ENCODE measurements at regions not wholly inside any gene's neighbourhood (a gene's known extent, or its start where the extent isn't known, plus 50 kb on each side); places are given as distances from the start of the nearest gene placed in this dataset.

- TF ChIP-seq EZH2 (IDR thresholded peaks at IDR 0.05; ENCODE audit: low read length, missing control alignments) (no peak), CTCF (conservative IDR thresholded peaks at IDR 0.05 in 1 of 2, IDR thresholded peaks at IDR 0.05 in 1 of 2; ENCODE audit: low read depth in 1 of 2, low read length in 2 of 2) (no peak)
- H2AFZ ChIP-seq (ENCODE audit: low read length): no peak overlapping the region
- H4K20me1 ChIP-seq (ENCODE audit: control insufficient read depth, extremely low read depth, insufficient read depth, low read length): no peaks in the 10 kb centered on the region
- no peaks in the 10 kb centered on the region for H3K4me1 ChIP-seq (ENCODE audit: control insufficient read depth, extremely low read depth, insufficient read depth, low read length)
- H3K4me3 ChIP-seq (replicated peaks in 1 of 4; ENCODE audit: control extremely low read depth in 1 of 4, insufficient read depth in 1 of 4, low read depth in 3 of 4, low read length in 4 of 4): no peak overlapping the region
- H3K9me3 ChIP-seq (ENCODE audit: control insufficient read depth, insufficient read depth, low read depth, low read length): no peaks in the 10 kb centered on the region
- H3K9ac ChIP-seq (ENCODE audit: insufficient read depth, low read length): no peak overlapping the region
- H3K27me3 ChIP-seq (ENCODE audit: control insufficient read depth, insufficient read depth, low read length): no peaks in the 10 kb centered on the region
- no peaks in the 10 kb centered on the region for H3K79me2 ChIP-seq (ENCODE audit: control insufficient read depth, insufficient read depth, low read length)
- H3K27ac ChIP-seq (ENCODE audit: insufficient read depth, low read length): no peak overlapping the region
- no peaks in the 10 kb centered on the region for H3K36me3 ChIP-seq (ENCODE audit: control insufficient read depth, insufficient read depth, low read length)
- H3K4me2 ChIP-seq (ENCODE audit: extremely low read depth, insufficient read depth, low read length): no peak overlapping the region
- DNase-seq (ENCODE audit: low read depth in 2 of 2): no peak
Measured at GRCh38 chrX:137171626-137172025, 137.8 kb upstream of the GPR101 start.

DNA sequence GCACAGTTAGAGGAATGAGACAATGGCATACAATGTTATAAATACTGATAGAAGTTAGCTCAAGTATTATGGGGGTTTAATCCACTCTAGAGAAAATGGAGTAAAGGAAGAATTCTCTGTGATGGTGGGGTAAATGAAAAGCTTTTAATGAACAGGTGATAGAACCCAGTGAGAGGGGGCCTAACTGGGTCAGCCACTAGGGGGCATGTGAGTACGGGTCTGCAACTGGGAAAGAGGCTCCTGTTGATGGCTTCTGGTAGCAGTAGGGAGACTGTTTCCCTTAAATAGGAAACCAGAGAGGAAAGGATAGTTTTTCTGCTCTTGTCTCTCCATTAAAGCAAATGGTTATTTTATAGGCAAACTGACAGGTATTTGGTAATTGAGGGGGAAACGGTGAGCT is 132.8 kb upstream of the GPR101 start:
- Histone ChIP-seq H3K27me3 (ENCODE audit: control insufficient read depth, insufficient read depth, low read length) (no peaks in the 10 kb centered on the region), H3K27ac (ENCODE audit: insufficient read depth, low read length) (no peak overlapping the region), H4K20me1 (ENCODE audit: control insufficient read depth, extremely low read depth, insufficient read depth, low read length) (no peaks in the 10 kb centered on the region), H3K4me3 (replicated peaks in 1 of 4; ENCODE audit: control extremely low read depth in 1 of 4, insufficient read depth in 1 of 4, low read depth in 3 of 4, low read length in 4 of 4) (no peak overlapping the region), H3K9me3 (ENCODE audit: control insufficient read depth, insufficient read depth, low read depth, low read length) (no peaks in the 10 kb centered on the region), H3K9ac (ENCODE audit: insufficient read depth, low read length) (no peak overlapping the region), H3K4me2 (ENCODE audit: extremely low read depth, insufficient read depth, low read length) (no peak overlapping the region), H3K36me3 (ENCODE audit: control insufficient read depth, insufficient read depth, low read length) (no peaks in the 10 kb centered on the region), H2AFZ (ENCODE audit: low read length) (no peak overlapping the region), H3K4me1 (ENCODE audit: control insufficient read depth, extremely low read depth, insufficient read depth, low read length) (no peaks in the 10 kb centered on the region), H3K79me2 (ENCODE audit: control insufficient read depth, insufficient read depth, low read length) (no peaks in the 10 kb centered on the region)
- DNase-seq (ENCODE audit: low read depth in 2 of 2): no peak
- TF ChIP-seq EZH2 (IDR thresholded peaks at IDR 0.05; ENCODE audit: low read length, missing control alignments) (no peak), CTCF (conservative IDR thresholded peaks at IDR 0.05 in 1 of 2, IDR thresholded peaks at IDR 0.05 in 1 of 2; ENCODE audit: low read depth in 1 of 2, low read length in 2 of 2) (no peak)

DNA sequence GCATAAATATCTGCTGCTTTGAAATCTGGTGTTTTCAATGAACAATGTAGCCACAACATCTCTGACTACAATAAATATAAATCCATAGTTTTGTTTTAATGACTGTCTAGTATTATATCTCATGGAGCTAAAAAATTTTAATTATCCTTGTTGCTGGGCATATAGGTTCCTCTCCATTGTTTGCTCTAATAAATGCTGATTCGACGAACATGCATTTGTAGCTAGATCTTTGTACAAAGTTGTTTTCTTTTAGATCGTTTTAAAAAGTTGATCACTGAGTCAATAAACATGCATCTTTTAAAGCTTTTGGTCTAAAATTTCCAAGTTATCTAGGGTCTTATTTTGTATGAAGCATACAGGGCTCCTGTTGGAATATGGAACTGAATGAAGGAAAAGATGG is 130.5 kb upstream of the GPR101 start:
- Histone ChIP-seq H3K9me3 (ENCODE audit: control insufficient read depth, insufficient read depth, low read depth, low read length) (no peaks in the 10 kb centered on the region), H3K79me2 (ENCODE audit: control insufficient read depth, insufficient read depth, low read length) (no peaks in the 10 kb centered on the region), H3K4me2 (ENCODE audit: extremely low read depth, insufficient read depth, low read length) (no peak overlapping the region), H3K4me1 (ENCODE audit: control insufficient read depth, extremely low read depth, insufficient read depth, low read length) (no peaks in the 10 kb centered on the region), H3K9ac (ENCODE audit: insufficient read depth, low read length) (no peak overlapping the region), H3K4me3 (replicated peaks in 1 of 4; ENCODE audit: control extremely low read depth in 1 of 4, insufficient read depth in 1 of 4, low read depth in 3 of 4, low read length in 4 of 4) (no peak overlapping the region), H3K36me3 (ENCODE audit: control insufficient read depth, insufficient read depth, low read length) (no peaks in the 10 kb centered on the region), H3K27me3 (ENCODE audit: control insufficient read depth, insufficient read depth, low read length) (no peaks in the 10 kb centered on the region), H4K20me1 (ENCODE audit: control insufficient read depth, extremely low read depth, insufficient read depth, low read length) (no peaks in the 10 kb centered on the region), H3K27ac (ENCODE audit: insufficient read depth, low read length) (no peak overlapping the region), H2AFZ (ENCODE audit: low read length) (no peak overlapping the region)
- TF ChIP-seq EZH2 (IDR thresholded peaks at IDR 0.05; ENCODE audit: low read length, missing control alignments) (no peak), CTCF (conservative IDR thresholded peaks at IDR 0.05 in 1 of 2, IDR thresholded peaks at IDR 0.05 in 1 of 2; ENCODE audit: low read depth in 1 of 2, low read length in 2 of 2) (no peak)
- no peak for DNase-seq (ENCODE audit: low read depth in 2 of 2)
